GM23338 (cell line): ENCODE measurements at regions not wholly inside any gene's neighbourhood (a gene's known extent, or its start where the extent isn't known, plus 50 kb on each side); places are given as distances from the start of the nearest gene placed in this dataset.

ENCODE experiments used
- ATAC-seq: fragments of 200-7000 bp; cut with Tn5 transposase; 3 replicates; pipeline ENCODE4 v1.9.1; 2020
- DNase-seq: peaks from one replicate; pipeline ENCODE4 v3.0.0-alpha.2; 2015; ENCODE audit warnings: low spot score
- H2AFZ ChIP-seq: fragments of 200-600 bp; sonication (generic); 2 replicates; pipeline ENCODE4 v1.8.0; 2016; ENCODE audit warnings: antibody characterized with exemption, mild to moderate bottlenecking, moderate library complexity
- H3F3A ChIP-seq: fragments of 200-600 bp; sonication (generic); replicated peaks from 2 replicates; pipeline ENCODE4 v1.8.0; 2017; ENCODE audit warnings: antibody characterized with exemption, mixed run types, low read depth
- H3K27ac ChIP-seq: fragments of 200-600 bp; sonication (generic); 2 replicates; pipeline ENCODE4 v1.6.1; 2016; ENCODE audit warnings: low read depth
- H3K27me3 ChIP-seq: fragments of 200-600 bp; sonication (generic); 2 replicates; pipeline ENCODE4 v1.8.0; 2016; ENCODE audit warnings: mild to moderate bottlenecking, mixed run types, moderate library complexity; ENCODE audit not compliant: insufficient read depth
- H3K36me3 ChIP-seq: fragments of 200-600 bp; sonication (generic); 2 replicates; pipeline ENCODE4 v1.8.0; 2016; ENCODE audit warnings: mild to moderate bottlenecking; ENCODE audit not compliant: insufficient read depth
- H3K4me1 ChIP-seq: fragments of 200-600 bp; sonication (generic); 2 replicates; pipeline ENCODE4 v1.8.0; 2016; ENCODE audit warnings: mild to moderate bottlenecking, moderate library complexity; ENCODE audit not compliant: insufficient read depth
- H3K4me2 ChIP-seq: fragments of 200-600 bp; sonication (generic); 2 replicates; pipeline ENCODE4 v1.7.1; 2017; ENCODE audit warnings: mixed run types
- H3K4me3 ChIP-seq: fragments of 200-600 bp; sonication (generic); 2 replicates; pipeline ENCODE4 v1.6.1; 2016; ENCODE audit warnings: mixed run types
- H3K79me2 ChIP-seq: fragments of 200-600 bp; sonication (generic); replicated peaks from 2 replicates; pipeline ENCODE4 v1.8.0; 2017; ENCODE audit warnings: mild to moderate bottlenecking; ENCODE audit not compliant: insufficient read depth
- H3K9me2 ChIP-seq: fragments of 200-600 bp; sonication (generic); 2 replicates; pipeline ENCODE4 v1.8.0; 2017; ENCODE audit not compliant: insufficient read depth
- H4K20me1 ChIP-seq: fragments of 200-600 bp; sonication (generic); replicated peaks from 2 replicates; pipeline ENCODE4 v1.8.0; 2017; ENCODE audit warnings: mild to moderate bottlenecking; ENCODE audit not compliant: insufficient read depth
- H3K27ac Mint-ChIP-seq: 2 replicates; pipeline ENCODE4 v1.8.0; 2020; ENCODE audit warnings: inconsistent platforms, mild to moderate bottlenecking, moderate library complexity, mixed read lengths
- H3K27me3 Mint-ChIP-seq: 3 replicates; pipeline ENCODE4 v1.8.0; 2022; ENCODE audit warnings: low read depth, mild to moderate bottlenecking, moderate library complexity, mixed read lengths, inconsistent platforms; ENCODE audit not compliant: insufficient read depth, poor library complexity
- H3K36me3 Mint-ChIP-seq: 3 replicates; pipeline ENCODE4 v1.8.0; 2021; ENCODE audit warnings: low read depth, mild to moderate bottlenecking, inconsistent platforms, moderate library complexity, mixed read lengths
- H3K4me1 Mint-ChIP-seq: 3 replicates; pipeline ENCODE4 v1.8.0; 2020; ENCODE audit warnings: mild to moderate bottlenecking, inconsistent platforms, mixed read lengths
- H3K4me3 Mint-ChIP-seq: 3 replicates; pipeline ENCODE4 v1.8.0; 2021; ENCODE audit warnings: moderate library complexity, mild to moderate bottlenecking, inconsistent platforms, mixed read lengths
- H3K9me3 Mint-ChIP-seq: 3 replicates; pipeline ENCODE4 v1.8.0; 2020; ENCODE audit warnings: moderate library complexity, mild to moderate bottlenecking, inconsistent platforms, mixed read lengths
- CREB1 ChIP-seq: fragments of 250-450 bp; sonication (Bioruptor Pico); IDR thresholded peaks from 2 replicates; pipeline ENCODE4 v1.5.0; 2020; ENCODE audit warnings: low read depth, mild to moderate bottlenecking, moderate library complexity
- EZH2 ChIP-seq: fragments of 200-600 bp; sonication (generic); IDR thresholded peaks from one replicate; pipeline ENCODE4 v1.8.0; 2017; ENCODE audit warnings: antibody characterized with exemption, mild to moderate bottlenecking, low read depth; ENCODE audit not compliant: unreplicated experiment
- EZH2phosphoT487 ChIP-seq: fragments of 200-600 bp; sonication (generic); IDR thresholded peaks from one replicate; pipeline ENCODE4 v1.8.1; 2018; ENCODE audit warnings: antibody characterized with exemption; ENCODE audit not compliant: unreplicated experiment
- JUNB ChIP-seq: IDR thresholded peaks from one replicate; pipeline ENCODE4 v1.6.1; 2016; ENCODE audit warnings: antibody characterized with exemption; ENCODE audit not compliant: unreplicated experiment
- NANOG ChIP-seq: IDR thresholded peaks from 2 replicates; pipeline ENCODE4 v1.6.1; 2016; ENCODE audit warnings: antibody characterized with exemption, borderline replicate concordance
- POLR2AphosphoS5 ChIP-seq: IDR thresholded peaks from 2 replicates; pipeline ENCODE4 v1.6.1; 2016; ENCODE audit warnings: antibody characterized with exemption, low read depth
- STAT1 ChIP-seq: IDR thresholded peaks from one replicate; pipeline ENCODE4 v1.6.1; 2016; ENCODE audit warnings: antibody characterized with exemption; ENCODE audit not compliant: unreplicated experiment
- ZNF114 ChIP-seq: fragments of 250-450 bp; sonication (Bioruptor Pico); IDR thresholded peaks from 2 replicates; pipeline ENCODE4 v1.5.0; 2020; ENCODE audit warnings: mild to moderate bottlenecking, moderate library complexity
- ZNF331 ChIP-seq: fragments of 250-450 bp; sonication (Bioruptor Pico); IDR thresholded peaks from 2 replicates; pipeline ENCODE4 v1.5.0; 2020; ENCODE audit warnings: low read depth, mild to moderate bottlenecking, moderate library complexity
- TF ChIP-seq, protein P1 (sequence below), 2 experiments: fragments of 200-600 bp in 1 of 2; sonication (generic) in 1 of 2; conservative IDR thresholded peaks; 2 replicates each; pipeline versions ENCODE4 v1.5.1 to v1.6.1; 2016 to 2017; ENCODE audit warnings: antibody characterized with exemption in 2 of 2, low read depth in 2 of 2, mild to moderate bottlenecking in 2 of 2, moderate library complexity in 1 of 2
- TF ChIP-seq, protein P2 (sequence below): IDR thresholded peaks from 2 replicates; pipeline ENCODE4 v1.6.1; 2016; ENCODE audit warnings: antibody characterized with exemption
- TF ChIP-seq, protein P3 (sequence below): fragments of 250-450 bp; sonication (Bioruptor Pico); IDR thresholded peaks from 2 replicates; pipeline ENCODE4 v1.5.0; 2020; ENCODE audit warnings: mild to moderate bottlenecking, moderate library complexity
- TF ChIP-seq, protein P4 (sequence below): IDR thresholded peaks from one replicate; pipeline ENCODE4 v1.6.1; 2018; ENCODE audit warnings: antibody characterized with exemption; ENCODE audit not compliant: unreplicated experiment

DNA sequence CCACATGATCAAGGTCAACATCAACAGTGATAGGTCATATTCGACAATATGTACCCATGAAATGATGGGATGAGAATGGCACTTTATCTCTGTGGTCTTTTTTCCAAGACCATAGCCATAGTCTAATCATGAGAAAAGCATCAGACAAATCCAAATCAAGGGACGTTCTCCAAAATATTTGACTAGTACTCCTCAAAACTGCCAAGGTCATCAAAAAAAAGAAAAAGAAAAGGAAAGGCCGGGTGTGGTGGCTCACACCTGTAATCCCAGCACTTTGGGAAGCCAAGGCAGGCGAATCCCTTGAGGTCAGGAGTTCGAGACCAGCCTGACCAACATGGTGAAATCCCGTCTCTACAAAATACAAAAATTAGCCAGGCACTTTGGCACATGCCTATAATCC lies 318.3 kb downstream of the TAFA4 start:
- no peak overlapping the region for H3K4me3 Mint-ChIP-seq
- H3K36me3 Mint-ChIP-seq, result peaks cover 14% of the 10 kb centered on the region
- no peak for ATAC-seq
- H3K79me2 ChIP-seq, result no peaks in the 10 kb centered on the region
- H3K4me2 ChIP-seq, result no peak overlapping the region
- H3K27me3 Mint-ChIP-seq, result peaks cover 2% of the 10 kb centered on the region
- H3K36me3 ChIP-seq, result no peaks in the 10 kb centered on the region
- H3K4me3 ChIP-seq, result no peak overlapping the region
- no peak overlapping the region for H3K27ac Mint-ChIP-seq
- no peaks in the 10 kb centered on the region for H4K20me1 ChIP-seq
- peaks cover 15% of the 10 kb centered on the region for H3K9me3 Mint-ChIP-seq
- H3K4me1 Mint-ChIP-seq, result no peaks in the 10 kb centered on the region
- TF ChIP-seq, protein P1, sequence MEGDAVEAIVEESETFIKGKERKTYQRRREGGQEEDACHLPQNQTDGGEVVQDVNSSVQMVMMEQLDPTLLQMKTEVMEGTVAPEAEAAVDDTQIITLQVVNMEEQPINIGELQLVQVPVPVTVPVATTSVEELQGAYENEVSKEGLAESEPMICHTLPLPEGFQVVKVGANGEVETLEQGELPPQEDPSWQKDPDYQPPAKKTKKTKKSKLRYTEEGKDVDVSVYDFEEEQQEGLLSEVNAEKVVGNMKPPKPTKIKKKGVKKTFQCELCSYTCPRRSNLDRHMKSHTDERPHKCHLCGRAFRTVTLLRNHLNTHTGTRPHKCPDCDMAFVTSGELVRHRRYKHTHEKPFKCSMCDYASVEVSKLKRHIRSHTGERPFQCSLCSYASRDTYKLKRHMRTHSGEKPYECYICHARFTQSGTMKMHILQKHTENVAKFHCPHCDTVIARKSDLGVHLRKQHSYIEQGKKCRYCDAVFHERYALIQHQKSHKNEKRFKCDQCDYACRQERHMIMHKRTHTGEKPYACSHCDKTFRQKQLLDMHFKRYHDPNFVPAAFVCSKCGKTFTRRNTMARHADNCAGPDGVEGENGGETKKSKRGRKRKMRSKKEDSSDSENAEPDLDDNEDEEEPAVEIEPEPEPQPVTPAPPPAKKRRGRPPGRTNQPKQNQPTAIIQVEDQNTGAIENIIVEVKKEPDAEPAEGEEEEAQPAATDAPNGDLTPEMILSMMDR (conservative IDR thresholded peaks at IDR 0.05; ENCODE audit: low read depth in 2 of 2), result no peak
- no peak for TF ChIP-seq JUNB
- no peak for TF ChIP-seq ZNF331 (CRISPR knock-in tag)
- TF ChIP-seq, protein P2, sequence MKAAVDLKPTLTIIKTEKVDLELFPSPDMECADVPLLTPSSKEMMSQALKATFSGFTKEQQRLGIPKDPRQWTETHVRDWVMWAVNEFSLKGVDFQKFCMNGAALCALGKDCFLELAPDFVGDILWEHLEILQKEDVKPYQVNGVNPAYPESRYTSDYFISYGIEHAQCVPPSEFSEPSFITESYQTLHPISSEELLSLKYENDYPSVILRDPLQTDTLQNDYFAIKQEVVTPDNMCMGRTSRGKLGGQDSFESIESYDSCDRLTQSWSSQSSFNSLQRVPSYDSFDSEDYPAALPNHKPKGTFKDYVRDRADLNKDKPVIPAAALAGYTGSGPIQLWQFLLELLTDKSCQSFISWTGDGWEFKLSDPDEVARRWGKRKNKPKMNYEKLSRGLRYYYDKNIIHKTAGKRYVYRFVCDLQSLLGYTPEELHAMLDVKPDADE, result no peak
- no peak for TF ChIP-seq ZNF114 (CRISPR knock-in tag)
- TF ChIP-seq STAT1, result no peak
- no peak for TF ChIP-seq CREB1 (CRISPR knock-in tag)
- TF ChIP-seq POLR2AphosphoS5, result no peak
- TF ChIP-seq EZH2phosphoT487, result no peak
- TF ChIP-seq, protein P3, sequence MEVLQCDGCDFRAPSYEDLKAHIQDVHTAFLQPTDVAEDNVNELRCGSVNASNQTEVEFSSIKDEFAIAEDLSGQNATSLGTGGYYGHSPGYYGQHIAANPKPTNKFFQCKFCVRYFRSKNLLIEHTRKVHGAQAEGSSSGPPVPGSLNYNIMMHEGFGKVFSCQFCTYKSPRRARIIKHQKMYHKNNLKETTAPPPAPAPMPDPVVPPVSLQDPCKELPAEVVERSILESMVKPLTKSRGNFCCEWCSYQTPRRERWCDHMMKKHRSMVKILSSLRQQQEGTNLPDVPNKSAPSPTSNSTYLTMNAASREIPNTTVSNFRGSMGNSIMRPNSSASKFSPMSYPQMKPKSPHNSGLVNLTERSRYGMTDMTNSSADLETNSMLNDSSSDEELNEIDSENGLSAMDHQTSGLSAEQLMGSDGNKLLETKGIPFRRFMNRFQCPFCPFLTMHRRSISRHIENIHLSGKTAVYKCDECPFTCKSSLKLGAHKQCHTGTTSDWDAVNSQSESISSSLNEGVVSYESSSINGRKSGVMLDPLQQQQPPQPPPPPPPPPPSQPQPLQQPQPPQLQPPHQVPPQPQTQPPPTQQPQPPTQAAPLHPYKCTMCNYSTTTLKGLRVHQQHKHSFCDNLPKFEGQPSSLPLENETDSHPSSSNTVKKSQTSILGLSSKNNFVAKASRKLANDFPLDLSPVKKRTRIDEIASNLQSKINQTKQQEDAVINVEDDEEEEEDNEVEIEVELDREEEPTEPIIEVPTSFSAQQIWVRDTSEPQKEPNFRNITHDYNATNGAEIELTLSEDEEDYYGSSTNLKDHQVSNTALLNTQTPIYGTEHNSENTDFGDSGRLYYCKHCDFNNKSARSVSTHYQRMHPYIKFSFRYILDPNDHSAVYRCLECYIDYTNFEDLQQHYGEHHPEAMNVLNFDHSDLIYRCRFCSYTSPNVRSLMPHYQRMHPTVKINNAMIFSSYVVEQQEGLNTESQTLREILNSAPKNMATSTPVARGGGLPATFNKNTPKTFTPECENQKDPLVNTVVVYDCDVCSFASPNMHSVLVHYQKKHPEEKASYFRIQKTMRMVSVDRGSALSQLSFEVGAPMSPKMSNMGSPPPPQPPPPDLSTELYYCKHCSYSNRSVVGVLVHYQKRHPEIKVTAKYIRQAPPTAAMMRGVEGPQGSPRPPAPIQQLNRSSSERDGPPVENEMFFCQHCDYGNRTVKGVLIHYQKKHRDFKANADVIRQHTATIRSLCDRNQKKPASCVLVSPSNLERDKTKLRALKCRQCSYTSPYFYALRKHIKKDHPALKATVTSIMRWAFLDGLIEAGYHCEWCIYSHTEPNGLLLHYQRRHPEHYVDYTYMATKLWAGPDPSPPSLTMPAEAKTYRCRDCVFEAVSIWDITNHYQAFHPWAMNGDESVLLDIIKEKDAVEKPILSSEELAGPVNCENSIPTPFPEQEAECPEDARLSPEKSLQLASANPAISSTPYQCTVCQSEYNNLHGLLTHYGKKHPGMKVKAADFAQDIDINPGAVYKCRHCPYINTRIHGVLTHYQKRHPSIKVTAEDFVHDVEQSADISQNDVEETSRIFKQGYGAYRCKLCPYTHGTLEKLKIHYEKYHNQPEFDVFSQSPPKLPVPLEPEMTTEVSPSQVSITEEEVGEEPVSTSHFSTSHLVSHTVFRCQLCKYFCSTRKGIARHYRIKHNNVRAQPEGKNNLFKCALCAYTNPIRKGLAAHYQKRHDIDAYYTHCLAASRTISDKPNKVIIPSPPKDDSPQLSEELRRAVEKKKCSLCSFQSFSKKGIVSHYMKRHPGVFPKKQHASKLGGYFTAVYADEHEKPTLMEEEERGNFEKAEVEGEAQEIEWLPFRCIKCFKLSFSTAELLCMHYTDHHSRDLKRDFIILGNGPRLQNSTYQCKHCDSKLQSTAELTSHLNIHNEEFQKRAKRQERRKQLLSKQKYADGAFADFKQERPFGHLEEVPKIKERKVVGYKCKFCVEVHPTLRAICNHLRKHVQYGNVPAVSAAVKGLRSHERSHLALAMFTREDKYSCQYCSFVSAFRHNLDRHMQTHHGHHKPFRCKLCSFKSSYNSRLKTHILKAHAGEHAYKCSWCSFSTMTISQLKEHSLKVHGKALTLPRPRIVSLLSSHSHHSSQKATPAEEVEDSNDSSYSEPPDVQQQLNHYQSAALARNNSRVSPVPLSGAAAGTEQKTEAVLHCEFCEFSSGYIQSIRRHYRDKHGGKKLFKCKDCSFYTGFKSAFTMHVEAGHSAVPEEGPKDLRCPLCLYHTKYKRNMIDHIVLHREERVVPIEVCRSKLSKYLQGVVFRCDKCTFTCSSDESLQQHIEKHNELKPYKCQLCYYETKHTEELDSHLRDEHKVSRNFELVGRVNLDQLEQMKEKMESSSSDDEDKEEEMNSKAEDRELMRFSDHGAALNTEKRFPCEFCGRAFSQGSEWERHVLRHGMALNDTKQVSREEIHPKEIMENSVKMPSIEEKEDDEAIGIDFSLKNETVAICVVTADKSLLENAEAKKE (CRISPR knock-in tag), result no peak
- TF ChIP-seq, protein P4, sequence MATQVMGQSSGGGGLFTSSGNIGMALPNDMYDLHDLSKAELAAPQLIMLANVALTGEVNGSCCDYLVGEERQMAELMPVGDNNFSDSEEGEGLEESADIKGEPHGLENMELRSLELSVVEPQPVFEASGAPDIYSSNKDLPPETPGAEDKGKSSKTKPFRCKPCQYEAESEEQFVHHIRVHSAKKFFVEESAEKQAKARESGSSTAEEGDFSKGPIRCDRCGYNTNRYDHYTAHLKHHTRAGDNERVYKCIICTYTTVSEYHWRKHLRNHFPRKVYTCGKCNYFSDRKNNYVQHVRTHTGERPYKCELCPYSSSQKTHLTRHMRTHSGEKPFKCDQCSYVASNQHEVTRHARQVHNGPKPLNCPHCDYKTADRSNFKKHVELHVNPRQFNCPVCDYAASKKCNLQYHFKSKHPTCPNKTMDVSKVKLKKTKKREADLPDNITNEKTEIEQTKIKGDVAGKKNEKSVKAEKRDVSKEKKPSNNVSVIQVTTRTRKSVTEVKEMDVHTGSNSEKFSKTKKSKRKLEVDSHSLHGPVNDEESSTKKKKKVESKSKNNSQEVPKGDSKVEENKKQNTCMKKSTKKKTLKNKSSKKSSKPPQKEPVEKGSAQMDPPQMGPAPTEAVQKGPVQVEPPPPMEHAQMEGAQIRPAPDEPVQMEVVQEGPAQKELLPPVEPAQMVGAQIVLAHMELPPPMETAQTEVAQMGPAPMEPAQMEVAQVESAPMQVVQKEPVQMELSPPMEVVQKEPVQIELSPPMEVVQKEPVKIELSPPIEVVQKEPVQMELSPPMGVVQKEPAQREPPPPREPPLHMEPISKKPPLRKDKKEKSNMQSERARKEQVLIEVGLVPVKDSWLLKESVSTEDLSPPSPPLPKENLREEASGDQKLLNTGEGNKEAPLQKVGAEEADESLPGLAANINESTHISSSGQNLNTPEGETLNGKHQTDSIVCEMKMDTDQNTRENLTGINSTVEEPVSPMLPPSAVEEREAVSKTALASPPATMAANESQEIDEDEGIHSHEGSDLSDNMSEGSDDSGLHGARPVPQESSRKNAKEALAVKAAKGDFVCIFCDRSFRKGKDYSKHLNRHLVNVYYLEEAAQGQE, result no peak
- no peak for TF ChIP-seq NANOG
- no peak for TF ChIP-seq EZH2
- peaks cover 12% of the 10 kb centered on the region; the same call in 1 of the 2 replicates for H3K9me2 ChIP-seq
- no peak for DNase-seq
- H3K27ac ChIP-seq, result no peak overlapping the region
- H2AFZ ChIP-seq, result no peak overlapping the region
- no peaks in the 10 kb centered on the region for H3F3A ChIP-seq
- no peaks in the 10 kb centered on the region for H3K4me1 ChIP-seq
- no peaks in the 10 kb centered on the region for H3K27me3 ChIP-seq
